ENCODE measurements at regions not wholly inside any gene's neighbourhood (a gene's known extent, or its start where the extent isn't known, plus 50 kb on each side); places are given as distances from the start of the nearest gene placed in this dataset.

DNA sequence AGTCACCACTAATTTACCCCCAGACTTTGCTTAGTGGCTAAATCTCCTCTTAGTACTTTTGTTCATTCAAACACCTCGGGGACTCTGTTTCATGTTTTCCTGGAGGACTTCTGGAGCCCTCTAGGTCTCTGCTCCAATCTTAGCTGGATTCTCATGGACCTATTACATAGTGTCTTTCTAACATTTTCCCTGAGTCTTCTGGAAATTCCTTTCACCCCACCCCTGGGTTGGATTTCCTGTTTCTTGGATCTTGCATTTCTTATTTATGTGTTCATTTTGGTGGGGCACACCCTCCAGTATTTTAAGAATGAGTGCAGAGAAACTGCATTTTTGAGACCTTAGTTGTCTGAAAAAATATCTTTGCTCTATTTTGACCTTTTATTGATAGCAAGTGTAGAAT lies 220.1 kb downstream of the BLID start:
- TF ChIP-seq, protein P1, sequence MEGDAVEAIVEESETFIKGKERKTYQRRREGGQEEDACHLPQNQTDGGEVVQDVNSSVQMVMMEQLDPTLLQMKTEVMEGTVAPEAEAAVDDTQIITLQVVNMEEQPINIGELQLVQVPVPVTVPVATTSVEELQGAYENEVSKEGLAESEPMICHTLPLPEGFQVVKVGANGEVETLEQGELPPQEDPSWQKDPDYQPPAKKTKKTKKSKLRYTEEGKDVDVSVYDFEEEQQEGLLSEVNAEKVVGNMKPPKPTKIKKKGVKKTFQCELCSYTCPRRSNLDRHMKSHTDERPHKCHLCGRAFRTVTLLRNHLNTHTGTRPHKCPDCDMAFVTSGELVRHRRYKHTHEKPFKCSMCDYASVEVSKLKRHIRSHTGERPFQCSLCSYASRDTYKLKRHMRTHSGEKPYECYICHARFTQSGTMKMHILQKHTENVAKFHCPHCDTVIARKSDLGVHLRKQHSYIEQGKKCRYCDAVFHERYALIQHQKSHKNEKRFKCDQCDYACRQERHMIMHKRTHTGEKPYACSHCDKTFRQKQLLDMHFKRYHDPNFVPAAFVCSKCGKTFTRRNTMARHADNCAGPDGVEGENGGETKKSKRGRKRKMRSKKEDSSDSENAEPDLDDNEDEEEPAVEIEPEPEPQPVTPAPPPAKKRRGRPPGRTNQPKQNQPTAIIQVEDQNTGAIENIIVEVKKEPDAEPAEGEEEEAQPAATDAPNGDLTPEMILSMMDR (IDR thresholded peaks at IDR 0.05; ENCODE audit: insufficient read depth, low read length, poor library complexity, severe bottlenecking), result no peak
- TF ChIP-seq EZH2phosphoT487 (conservative IDR thresholded peaks at IDR 0.05; ENCODE audit: low read length), result no peak

Data from SU-DHL-6 (cell line).